Neural cell (in vitro differentiated cells): ENCODE measurements at regions not wholly inside any gene's neighbourhood (a gene's known extent, or its start where the extent isn't known, plus 50 kb on each side); places are given as distances from the start of the nearest gene placed in this dataset.

Source experiments
- CTCF ChIP-seq: fragments of 450-650 bp; IDR thresholded peaks from 2 replicates; pipeline ENCODE4 v1.5.1; 2014; ENCODE audit warnings: antibody characterized with exemption, mild to moderate bottlenecking, moderate library complexity; ENCODE audit not compliant: poor library complexity, severe bottlenecking
- REST ChIP-seq: IDR thresholded peaks from 2 replicates; pipeline ENCODE4 v1.6.1; 2012; ENCODE audit warnings: borderline replicate concordance

- TF ChIP-seq CTCF, result no peak
- no peak for TF ChIP-seq REST
Measured at GRCh38 chr1:214116258-214116657, 128.5 kb downstream of the PROX1 start.
